K562 (cell line): ENCODE measurements at regions not wholly inside any gene's neighbourhood (a gene's known extent, or its start where the extent isn't known, plus 50 kb on each side); places are given as distances from the start of the nearest gene placed in this dataset.

Experiments
- ATAC-seq: fragments of 200-7000 bp; cut with Tn5 transposase; 3 replicates; pipeline ENCODE4 v1.9.1; 2020; ENCODE audit warnings: moderate library complexity
- BruUV-seq: library from RNA; stranded (reverse); fragments of 400-500 nt; replicated peaks from 2 replicates; lab custom pipeline; 2021; lab: Mats Ljungman, UMichigan
- CTCF ChIA-PET: fragments of 300-600 bp; formaldehyde crosslinking; extraction: SDS; loops from one replicate; lab custom pipeline; 2021; ENCODE audit warnings: low intra/inter-chr PET ratio; lab: Yijun Ruan, JAX
- POLR2A ChIA-PET: fragments of 300-600, 350-650 bp; sonication (Branson Sonifier 250); formaldehyde crosslinking; extraction: SDS; loops from one replicate; lab custom pipeline; 2021; ENCODE audit warnings: antibody characterized with exemption, inconsistent platforms; lab: Yijun Ruan, JAX
- DNase-seq, 4 experiments: peaks; one replicate each; pipeline versions ENCODE4 v3.0.0 to v3.0.0-alpha.2; 2011 to 2018; ENCODE audit warnings: low spot score in 3 of 4, mixed read lengths in 3 of 4; ENCODE audit errors: extremely low read depth in 1 of 4
- FAIRE-seq: peaks from 2 replicates; lab custom pipeline; 2011; peaks lifted over from hg19 to GRCh38; lab: Jason Lieb, UNC
- H2AFZ ChIP-seq: 2 replicates; pipeline ENCODE4 v1.6.0; 2011; ENCODE audit warnings: low read depth, low read length, control low read depth, inconsistent platforms
- H3K27ac ChIP-seq: fragments of 200-600 bp; 3 replicates; pipeline ENCODE4 v1.8.0; 2011; ENCODE audit warnings: low read depth, mild to moderate bottlenecking, control low read depth, inconsistent platforms, low read length, moderate library complexity, mixed read lengths; ENCODE audit errors: extremely low read depth
- H3K27me3 ChIP-seq, 2 experiments: fragments of 300-600 bp in 1 of 2; 2 replicates in 1 of 2; 3 replicates in 1 of 2; pipeline versions ENCODE4 v1.6.0 to v1.8.0; 2011; ENCODE audit warnings: inconsistent platforms in 2 of 2, low read length in 2 of 2, mild to moderate bottlenecking in 1 of 2, mixed read lengths in 1 of 2, moderate library complexity in 1 of 2; ENCODE audit not compliant: control insufficient read depth in 2 of 2, insufficient read depth in 2 of 2
- H3K36me3 ChIP-seq: fragments of 300-600 bp; 3 replicates; pipeline ENCODE4 v1.8.0; 2011; ENCODE audit warnings: mild to moderate bottlenecking, low read length, inconsistent platforms; ENCODE audit not compliant: control insufficient read depth, insufficient read depth
- H3K4me1 ChIP-seq, 2 experiments: fragments of 200-600 bp in 1 of 2; replicated peaks in 1 of 2; 2 replicates in 1 of 2; 3 replicates in 1 of 2; pipeline versions ENCODE4 v1.5.1 to v1.8.0; 2011; ENCODE audit warnings: inconsistent platforms in 2 of 2, low read length in 2 of 2, mild to moderate bottlenecking in 1 of 2, mixed read lengths in 1 of 2, moderate library complexity in 1 of 2; ENCODE audit not compliant: control insufficient read depth in 2 of 2, insufficient read depth in 2 of 2
- H3K4me2 ChIP-seq: 2 replicates; pipeline ENCODE4 v1.6.1; 2011; ENCODE audit warnings: low read length, control low read depth, inconsistent platforms, mixed read lengths; ENCODE audit not compliant: insufficient read depth
- H3K4me3 ChIP-seq: fragments of 200-600 bp; sonication (generic), shearing (Covaris generic); 2 replicates; pipeline ENCODE4 v1.5.1; 2016; ENCODE audit warnings: control low read depth, inconsistent platforms
- H3K79me2 ChIP-seq: fragments of 200-600 bp; 3 replicates; pipeline ENCODE4 v1.8.0; 2011; ENCODE audit warnings: low read length, inconsistent platforms; ENCODE audit not compliant: control insufficient read depth, insufficient read depth
- H3K9ac ChIP-seq, 2 experiments: 2 replicates each; pipeline versions ENCODE4 v1.6.0 to v1.6.1; 2011; ENCODE audit warnings: low read depth in 2 of 2, low read length in 2 of 2, control low read depth in 1 of 2, inconsistent platforms in 1 of 2, mild to moderate bottlenecking in 1 of 2, mixed read lengths in 1 of 2; ENCODE audit not compliant: insufficient read depth in 1 of 2
- H3K9me1 ChIP-seq: one replicate; pipeline ENCODE4 v1.6.0; 2011; ENCODE audit warnings: inconsistent platforms, mild to moderate bottlenecking, low read length, moderate library complexity; ENCODE audit not compliant: control insufficient read depth, insufficient read depth
- H3K9me3 ChIP-seq: replicated peaks from 2 replicates; pipeline ENCODE4 v1.5.1; 2011; ENCODE audit warnings: low read depth, low read length, inconsistent platforms; ENCODE audit not compliant: control insufficient read depth, insufficient read depth
- H4K20me1 ChIP-seq: replicated peaks from 2 replicates; pipeline ENCODE4 v1.6.1; 2011; ENCODE audit warnings: low read length, inconsistent platforms, mixed read lengths; ENCODE audit not compliant: control insufficient read depth, insufficient read depth
- EWSR1 ChIP-seq: fragments of 450-650 bp; IDR thresholded peaks from 2 replicates; pipeline ENCODE4 v1.6.1; 2018; ENCODE audit warnings: borderline replicate concordance, mild to moderate bottlenecking, low read depth, moderate library complexity; ENCODE audit not compliant: partially characterized antibody
- HDAC8 ChIP-seq: fragments of 450-650 bp; IDR thresholded peaks from 2 replicates; pipeline ENCODE4 v1.6.1; 2016; ENCODE audit warnings: mild to moderate bottlenecking, missing genetic modification characterization, moderate library complexity, missing compliant biosample characterization
- HMGN3 ChIP-seq: IDR thresholded peaks from 2 replicates; pipeline ENCODE4 v1.6.1; 2011; ENCODE audit warnings: borderline replicate concordance, low read depth, mild to moderate bottlenecking, mixed read lengths, low read length; ENCODE audit not compliant: insufficient read length; ENCODE audit errors: extremely low read depth
- NR3C1 ChIP-seq: sonication (generic); formaldehyde crosslinking; IDR thresholded peaks from 2 replicates; pipeline ENCODE4 v1.8.1; 2022; ENCODE audit warnings: missing genetic modification reagents
- RBM25 ChIP-seq: fragments of 200-400 bp; formaldehyde crosslinking; IDR thresholded peaks from 2 replicates; pipeline ENCODE4 v1.6.1; 2018; ENCODE audit warnings: low read length, low read depth, moderate library complexity; ENCODE audit not compliant: severe bottlenecking
- RBM39 ChIP-seq: fragments of 200-400 bp; formaldehyde crosslinking; optimal IDR thresholded peaks from 2 replicates; pipeline ENCODE3; 2018; ENCODE audit warnings: low read depth, low read length
- RFX7 ChIP-seq: fragments of 250-450 bp; sonication (Bioruptor Pico); IDR thresholded peaks from 2 replicates; pipeline ENCODE4 v1.5.1; 2021; ENCODE audit warnings: mild to moderate bottlenecking
- SMARCE1 ChIP-seq: fragments of 450-650 bp; IDR thresholded peaks from 2 replicates; pipeline ENCODE4 v1.7.1; 2016; ENCODE audit warnings: mild to moderate bottlenecking
- WHSC1 ChIP-seq: IDR thresholded peaks from one replicate; pipeline ENCODE4 v1.6.1; 2012; ENCODE audit warnings: low read length, control low read depth, inconsistent platforms
- ZNF232 ChIP-seq: sonication (generic); formaldehyde crosslinking; IDR thresholded peaks from 2 replicates; pipeline ENCODE4 v1.8.0; 2022; ENCODE audit warnings: mild to moderate bottlenecking, missing genetic modification reagents
- ZNF277 ChIP-seq: fragments of 250-450 bp; sonication (Bioruptor Pico); IDR thresholded peaks from 2 replicates; pipeline ENCODE4 v1.8.0; 2022; ENCODE audit warnings: inconsistent platforms, mild to moderate bottlenecking, moderate library complexity, borderline replicate concordance
- WGBS: fragments of 100-300 bp; shearing (Covaris generic); methylation state at CpG from one replicate; pipeline ENCODE4 v1.1.6; 2016; ENCODE audit warnings: low coverage, mixed read lengths; ENCODE audit not compliant: insufficient coverage; ENCODE audit errors: missing lambda C conversion rate; 5-methylcytosine and 5-hydroxymethylcytosine counted together
- in situ Hi-C: fragments of 300-500 bp; cut with MboI; formaldehyde crosslinking; loops from 4 replicates; pipeline ENCODE4 v1.15.0; 2018; ENCODE audit warnings: inconsistent platforms, mixed read lengths
- intact Hi-C: fragments of 100-400 bp; cut with micrococcal nuclease; formaldehyde crosslinking; loops from 2 replicates; pipeline ENCODE4 v1.14.2; 2022
- TF ChIP-seq, protein P1 (sequence below): sonication (generic); formaldehyde crosslinking; IDR thresholded peaks from 2 replicates; pipeline ENCODE4 v1.8.1; 2023; ENCODE audit warnings: mild to moderate bottlenecking, missing genetic modification reagents
- TF ChIP-seq, protein P2 (sequence below), 2 experiments: fragments of 250-450 bp in 1 of 2; fragments of 450-650 bp in 1 of 2; sonication (Bioruptor Pico) in 1 of 2; IDR thresholded peaks; 2 replicates each; pipeline versions ENCODE4 v1.6.1 to v1.8.0; 2016 to 2021; ENCODE audit warnings: mild to moderate bottlenecking in 2 of 2, moderate library complexity in 2 of 2, missing compliant biosample characterization in 1 of 2, missing genetic modification characterization in 1 of 2

GRCh38 chr13:32877491-32877890 is 138.7 kb upstream of the KL start:
- ChIA-PET CTCF (no interaction called here), POLR2A (no interaction called here)
- TF ChIP-seq SMARCE1 (no peak), EWSR1 (no peak), ZNF277 (CRISPR knock-in tag) (no peak), RBM25 (no peak), ZNF232 (CRISPR knock-in tag) (no peak), HDAC8 (no peak), HMGN3 (no peak), NR3C1 (CRISPR knock-in tag) (no peak), WHSC1 (no peak), RBM39 (no peak), RFX7 (no peak)
- TF ChIP-seq, protein P1, sequence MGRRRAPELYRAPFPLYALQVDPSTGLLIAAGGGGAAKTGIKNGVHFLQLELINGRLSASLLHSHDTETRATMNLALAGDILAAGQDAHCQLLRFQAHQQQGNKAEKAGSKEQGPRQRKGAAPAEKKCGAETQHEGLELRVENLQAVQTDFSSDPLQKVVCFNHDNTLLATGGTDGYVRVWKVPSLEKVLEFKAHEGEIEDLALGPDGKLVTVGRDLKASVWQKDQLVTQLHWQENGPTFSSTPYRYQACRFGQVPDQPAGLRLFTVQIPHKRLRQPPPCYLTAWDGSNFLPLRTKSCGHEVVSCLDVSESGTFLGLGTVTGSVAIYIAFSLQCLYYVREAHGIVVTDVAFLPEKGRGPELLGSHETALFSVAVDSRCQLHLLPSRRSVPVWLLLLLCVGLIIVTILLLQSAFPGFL: no peak
- TF ChIP-seq, protein P2, sequence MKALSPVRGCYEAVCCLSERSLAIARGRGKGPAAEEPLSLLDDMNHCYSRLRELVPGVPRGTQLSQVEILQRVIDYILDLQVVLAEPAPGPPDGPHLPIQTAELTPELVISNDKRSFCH (CRISPR knock-in tag; IDR thresholded peaks at IDR 0.05): no peak
- TF ChIP-seq, protein P2 (tag; IDR thresholded peaks at IDR 0.05): no peak
- H3K27ac ChIP-seq: no peak overlapping the region
- ATAC-seq (no peak), DNase-seq (no peak), FAIRE-seq (no peak)
- intact Hi-C loops: no loop called here
- no peaks in the 10 kb centered on the region for H3K4me1 ChIP-seq
- no peaks in the 10 kb centered on the region for H3K9me1 ChIP-seq
- no peaks in the 10 kb centered on the region for H3K79me2 ChIP-seq
- H3K4me3 ChIP-seq: no peak overlapping the region
- no TSS peak for BruUV-seq
- H4K20me1 ChIP-seq: no peaks in the 10 kb centered on the region
- H3K9ac ChIP-seq: no peak overlapping the region
- H3K27me3 ChIP-seq: no peaks in the 10 kb centered on the region
- no peaks in the 10 kb centered on the region for H3K36me3 ChIP-seq
- no peak overlapping the region for H3K4me2 ChIP-seq
- in situ Hi-C loops: no loop called here
- no peak overlapping the region for H2AFZ ChIP-seq
- 0% methylated on average over 2 of the region's 2 CpGs for WGBS
- H3K9me3 ChIP-seq: no peaks in the 10 kb centered on the region
